ENCODE measurements at regions not wholly inside any gene's neighbourhood (a gene's known extent, or its start where the extent isn't known, plus 50 kb on each side); places are given as distances from the start of the nearest gene placed in this dataset.

DNA sequence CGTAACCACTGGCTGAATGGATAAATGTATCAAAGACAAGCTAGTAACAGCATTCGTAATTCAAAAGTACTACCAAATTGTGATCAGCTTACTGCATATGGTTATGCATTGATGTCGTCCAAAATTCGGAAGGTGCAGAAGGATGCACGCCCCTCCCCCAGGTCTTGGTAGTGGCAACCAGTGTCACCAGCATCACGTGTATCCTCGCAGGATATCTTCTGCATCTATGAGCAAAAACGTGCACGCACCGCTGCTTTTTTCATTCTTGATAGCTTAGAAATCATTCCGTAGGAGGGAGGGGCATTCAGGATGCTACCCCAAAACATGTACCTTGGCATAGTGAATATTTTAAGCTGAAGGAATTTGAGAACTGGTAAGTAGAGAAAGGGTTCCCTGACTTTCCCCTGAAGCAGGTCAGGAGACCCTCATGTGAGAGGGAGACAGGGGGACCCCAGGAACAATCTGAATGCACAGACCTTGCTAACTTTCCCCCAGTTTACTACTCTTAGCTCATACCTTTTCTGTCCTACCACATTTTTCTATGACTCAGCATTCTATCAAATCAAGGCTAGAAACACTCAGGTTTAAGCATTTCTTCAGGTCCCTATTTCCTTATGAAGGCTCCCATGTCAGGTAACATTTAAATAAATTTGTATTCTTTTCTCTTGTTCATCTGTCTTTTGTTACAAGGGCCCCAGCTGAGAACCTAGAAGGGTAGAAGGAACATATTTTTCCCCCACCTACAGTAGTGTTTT is 61.2 kb upstream of the TM9SF2 start:
- ATAC-seq (no peak), FAIRE-seq (no peak), DNase-seq (ENCODE audit: low read depth, low spot score) (no peak)
- BruUV-seq (replicated peaks): no TSS peak
- Histone ChIP-seq H3K36me3 (ENCODE audit: control insufficient read depth in 2 of 2, insufficient read depth in 2 of 2, low read length in 1 of 2) (no peaks in the 10 kb centered on the region), H3K4me2 (ENCODE audit: control insufficient read depth, insufficient read depth) (no peak overlapping the region), H3K4me3 (no peak overlapping the region), H4K20me1 (ENCODE audit: control insufficient read depth, insufficient read depth) (no peaks in the 10 kb centered on the region), H3K9ac (ENCODE audit: control insufficient read depth, insufficient read depth, low read length) (no peak overlapping the region), H3K9me3 (replicated peaks; ENCODE audit: control insufficient read depth, insufficient read depth, low read length) (no peaks in the 10 kb centered on the region), H3K4me1 (ENCODE audit: control insufficient read depth, insufficient read depth, low read length) (peaks cover 23% of the 10 kb centered on the region), H3K79me2 (ENCODE audit: control insufficient read depth, insufficient read depth, low read length) (peaks cover 7% of the 10 kb centered on the region), H3K27ac (ENCODE audit: control insufficient read depth, insufficient read depth) (no peak overlapping the region), H3K27me3 (replicated peaks in 1 of 2; ENCODE audit: control insufficient read depth in 2 of 2, insufficient read depth in 2 of 2, low read length in 1 of 2) (peaks cover 2 to 4% of the 10 kb centered on the region in 2 experiments; a peak in 2 of 4 replicates), H2AFZ (ENCODE audit: control insufficient read depth, low read depth, low read length) (no peak overlapping the region)
- RAD21 ChIA-PET (ENCODE audit: unreplicated experiment): interaction anchor here (0.7 to 8.6 kb wide), 7 partner anchors 28 to 170 kb away, joined by 3 to 293 read pairs (median 4); no protein-coding TSS in a partner anchor
- POLR2A ChIA-PET: interaction anchor here (0.8 to 1.1 kb wide), 2 partner anchors 63 to 78 kb away, joined by 3 to 4 read pairs; no protein-coding TSS in a partner anchor
- 55% methylated on average over 11 of the region's 11 CpGs for WGBS (ENCODE audit: insufficient coverage, insufficient replicate concordance, low lambda C conversion rate, missing lambda C conversion rate)
- intact Hi-C loops (cut with micrococcal nuclease; ENCODE audit: unreplicated experiment): loop anchor here (5.0 to 10.0 kb wide), 3 partner anchors 105 to 1072 kb away; no protein-coding TSS in a partner anchor
- SMC1A ChIA-PET (ENCODE audit: uncharacterized antibody, unreplicated experiment): interaction anchor here (0.8 to 8.7 kb wide), 9 partner anchors 26 to 264 kb away, joined by 3 to 300 read pairs (median 5); no protein-coding TSS in a partner anchor
- TF ChIP-seq ZNF217 (IDR thresholded peaks at IDR 0.05) (no peak), RAD21 (IDR thresholded peaks at IDR 0.05; ENCODE audit: insufficient read depth, low read depth, low read length) (no peak), ZNF207 (IDR thresholded peaks at IDR 0.05; ENCODE audit: borderline replicate concordance) (no peak), ELK1 (IDR thresholded peaks at IDR 0.05; ENCODE audit: low read depth, low read length) (no peak), BACH1 (IDR thresholded peaks at IDR 0.05; ENCODE audit: borderline replicate concordance) (no peak), ZBTB40 (IDR thresholded peaks at IDR 0.05; ENCODE audit: borderline replicate concordance) (no peak), SMAD5 (IDR thresholded peaks at IDR 0.05; ENCODE audit: low read depth) (no peak), PML (IDR thresholded peaks at IDR 0.05; ENCODE audit: low read length) (no peak), NFYB (IDR thresholded peaks at IDR 0.05; ENCODE audit: insufficient read depth, low read depth, low read length) (no peak), SREBF1 (IDR thresholded peaks at IDR 0.05; ENCODE audit: low read length) (no peak), POLR2AphosphoS5 (IDR thresholded peaks at IDR 0.05; ENCODE audit: low read length) (no peak), ZNF622 (IDR thresholded peaks at IDR 0.05) (no peak), FOS (IDR thresholded peaks at IDR 0.05; ENCODE audit: borderline replicate concordance, extremely low read depth, insufficient read length) (no peak), ZNF274 (IDR thresholded peaks at IDR 0.05; ENCODE audit: insufficient read depth, insufficient read length) (no peak), IKZF2 (IDR thresholded peaks at IDR 0.05) (no peak), SUPT20H (IDR thresholded peaks at IDR 0.05; ENCODE audit: borderline replicate concordance, control insufficient read depth, low read depth, low read length) (no peak), ATF7 (IDR thresholded peaks at IDR 0.05; ENCODE audit: low read depth) (no peak), KAT2A (conservative IDR thresholded peaks at IDR 0.05; ENCODE audit: control insufficient read depth, low read depth, low read length) (no peak), TARDBP (IDR thresholded peaks at IDR 0.05; ENCODE audit: borderline replicate concordance) (no peak)
- CTCF ChIA-PET: interaction anchor here (0.9 to 11.8 kb wide), 11 partner anchors 10 to 264 kb away, joined by 3 to 577 read pairs (median 6); partner anchors contain the start of gene TM9SF2
- in situ Hi-C loops (cut with MboI): loop anchor here (5.0 kb wide), 3 partner anchors 53 to 263 kb away; no protein-coding TSS in a partner anchor

Data from GM12878 (cell line).